ENCODE measurements at regions not wholly inside any gene's neighbourhood (a gene's known extent, or its start where the extent isn't known, plus 50 kb on each side); places are given as distances from the start of the nearest gene placed in this dataset.

DNA sequence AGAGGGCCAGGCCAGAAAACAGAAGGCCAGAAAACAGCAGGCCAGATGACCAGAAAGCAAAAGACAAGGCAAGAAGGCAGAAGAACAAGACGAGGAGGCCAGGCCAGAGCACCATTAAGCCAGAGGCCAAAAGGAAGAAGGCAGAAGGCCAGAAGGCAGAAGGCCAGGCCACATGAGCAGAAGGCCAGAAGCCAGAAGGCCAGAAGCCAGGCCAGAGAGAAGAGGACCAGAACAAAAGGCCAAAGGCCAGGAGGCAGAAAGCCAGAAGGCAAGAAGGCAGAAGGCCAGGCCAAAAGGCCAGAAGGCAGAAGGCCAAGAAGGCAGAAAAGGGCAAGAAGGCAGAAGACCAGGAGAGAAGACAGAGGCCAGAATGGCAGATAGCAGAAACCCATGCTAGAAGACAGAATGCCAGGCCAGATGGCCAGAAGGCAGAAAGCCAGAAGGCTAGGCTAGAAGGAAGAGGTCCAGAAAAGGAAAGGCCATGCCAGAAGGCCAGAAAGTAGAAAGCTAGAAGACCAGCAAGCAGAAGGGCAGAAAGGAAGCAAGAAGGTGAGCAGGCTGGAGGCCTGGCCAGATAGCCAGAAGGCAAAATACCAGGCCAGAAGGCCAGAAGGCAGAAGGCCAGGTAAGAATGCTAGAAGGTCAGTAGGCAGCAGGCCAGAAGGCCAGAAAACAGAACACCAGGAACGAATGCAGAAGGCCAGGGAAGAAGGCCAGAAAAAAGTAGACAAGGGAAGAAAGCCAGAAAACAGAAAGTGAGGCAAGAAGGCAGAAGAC lies 187.6 kb downstream of the TUBA3C start:
- H2BK12ac ChIP-seq (ENCODE audit: insufficient read length, low read depth, low read length) = no peak overlapping the region

More for the DNA sequence above, 187.6 kb downstream of the TUBA3C start:
- Histone ChIP-seq H3K4ac (ENCODE audit: low read depth, low read length) (no peak overlapping the region), H2BK15ac (ENCODE audit: low read depth, low read length) (no peak overlapping the region), H2BK120ac (ENCODE audit: low read depth, low read length, poor library complexity, severe bottlenecking) (no peak overlapping the region), H3K56ac (ENCODE audit: insufficient read length, low read depth, low read length) (no peak overlapping the region), H3K23ac (ENCODE audit: insufficient read length, low read depth, low read length) (no peak overlapping the region), H2BK5ac (ENCODE audit: insufficient read length, low read length) (no peak overlapping the region), H4K8ac (replicated peaks; ENCODE audit: insufficient read length, low read depth, low read length) (no peak overlapping the region), H3K23me2 (ENCODE audit: insufficient read length, low read depth, low read length, poor library complexity, severe bottlenecking) (peaks cover 3% of the 10 kb centered on the region), H2AFZ (ENCODE audit: low read length) (no peak overlapping the region), H4K20me1 (ENCODE audit: control insufficient read depth, insufficient read depth, insufficient read length) (no peaks in the 10 kb centered on the region), H3K79me2 (ENCODE audit: insufficient read depth, low read length) (no peaks in the 10 kb centered on the region), H3K27ac (ENCODE audit: insufficient read length, low read depth, low read length) (no peak overlapping the region), H3K27me3 (ENCODE audit: insufficient read depth, low read length) (no peaks in the 10 kb centered on the region), H4K91ac (ENCODE audit: insufficient read length, low read depth, low read length) (no peak overlapping the region), H3K18ac (ENCODE audit: insufficient read length, low read depth, low read length) (no peak overlapping the region), H3K79me1 (ENCODE audit: insufficient read depth, low read depth, low read length, poor library complexity, severe bottlenecking) (no peaks in the 10 kb centered on the region), H3K4me2 (ENCODE audit: insufficient read depth, insufficient read length, low read length) (no peak overlapping the region), H2AK5ac (ENCODE audit: insufficient read length, low read length) (no peak overlapping the region), H3K9ac (ENCODE audit: extremely low read depth, insufficient read length, low read length) (no peak overlapping the region), H3K4me1 (ENCODE audit: insufficient read depth, low read length) (no peaks in the 10 kb centered on the region), H4K5ac (ENCODE audit: insufficient read length, low read depth, low read length) (no peak overlapping the region), H3T11ph (ENCODE audit: low read length) (no peak overlapping the region), H2BK20ac (ENCODE audit: low read depth, low read length, poor library complexity, severe bottlenecking) (no peak overlapping the region), H3K9me3 (ENCODE audit: control insufficient read depth, low read depth, low read length) (peaks cover 94% of the 10 kb centered on the region), H3K14ac (ENCODE audit: insufficient read depth, low read length) (no peak overlapping the region)
- Mint-ChIP-seq H3K4me1 (no peaks in the 10 kb centered on the region), H3K9me3 (peaks cover 98% of the 10 kb centered on the region in 2 experiments), H3K4me3 (no peak overlapping the region; a peak in 1 of 5 replicates), H3K36me3 (ENCODE audit: insufficient read depth in 1 of 3, low read depth in 3 of 3) (peaks cover 43 to 65% (median 54%) of the 10 kb centered on the region in 3 experiments), H3K27ac (no peak overlapping the region), H3K27me3 (ENCODE audit: low read depth) (peaks cover 13% of the 10 kb centered on the region)
- TF ChIP-seq, protein P1, sequence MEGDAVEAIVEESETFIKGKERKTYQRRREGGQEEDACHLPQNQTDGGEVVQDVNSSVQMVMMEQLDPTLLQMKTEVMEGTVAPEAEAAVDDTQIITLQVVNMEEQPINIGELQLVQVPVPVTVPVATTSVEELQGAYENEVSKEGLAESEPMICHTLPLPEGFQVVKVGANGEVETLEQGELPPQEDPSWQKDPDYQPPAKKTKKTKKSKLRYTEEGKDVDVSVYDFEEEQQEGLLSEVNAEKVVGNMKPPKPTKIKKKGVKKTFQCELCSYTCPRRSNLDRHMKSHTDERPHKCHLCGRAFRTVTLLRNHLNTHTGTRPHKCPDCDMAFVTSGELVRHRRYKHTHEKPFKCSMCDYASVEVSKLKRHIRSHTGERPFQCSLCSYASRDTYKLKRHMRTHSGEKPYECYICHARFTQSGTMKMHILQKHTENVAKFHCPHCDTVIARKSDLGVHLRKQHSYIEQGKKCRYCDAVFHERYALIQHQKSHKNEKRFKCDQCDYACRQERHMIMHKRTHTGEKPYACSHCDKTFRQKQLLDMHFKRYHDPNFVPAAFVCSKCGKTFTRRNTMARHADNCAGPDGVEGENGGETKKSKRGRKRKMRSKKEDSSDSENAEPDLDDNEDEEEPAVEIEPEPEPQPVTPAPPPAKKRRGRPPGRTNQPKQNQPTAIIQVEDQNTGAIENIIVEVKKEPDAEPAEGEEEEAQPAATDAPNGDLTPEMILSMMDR (conservative IDR thresholded peaks at IDR 0.05) = no peak
- no peak for DNase-seq
- WGBS (ENCODE audit: extremely low coverage, insufficient read length, low lambda C conversion rate) = no CpG with 5 or more reads among the region's 2 CpGs
